ENCODE measurements at regions not wholly inside any gene's neighbourhood (a gene's known extent, or its start where the extent isn't known, plus 50 kb on each side); places are given as distances from the start of the nearest gene placed in this dataset.

DNA sequence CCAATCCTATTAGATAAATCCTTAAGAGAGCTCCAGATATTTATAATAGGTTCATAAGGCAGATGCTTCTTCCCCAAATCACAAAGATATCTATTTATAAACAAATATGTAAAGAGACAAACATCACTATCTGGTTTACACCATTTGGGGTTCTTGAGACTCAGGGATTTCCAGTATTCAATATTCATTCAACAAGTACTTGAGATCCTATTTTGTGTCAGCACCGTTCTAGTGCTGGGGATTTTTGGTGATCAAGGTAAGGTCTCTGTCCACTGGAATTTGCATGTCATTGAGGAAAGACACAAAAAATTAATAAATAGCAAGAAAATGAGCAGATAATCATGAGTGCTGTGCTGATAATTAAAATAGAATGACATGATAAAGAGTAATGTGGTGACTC lies 222.7 kb upstream of the FOXN3 start:
- TF ChIP-seq, protein P1, sequence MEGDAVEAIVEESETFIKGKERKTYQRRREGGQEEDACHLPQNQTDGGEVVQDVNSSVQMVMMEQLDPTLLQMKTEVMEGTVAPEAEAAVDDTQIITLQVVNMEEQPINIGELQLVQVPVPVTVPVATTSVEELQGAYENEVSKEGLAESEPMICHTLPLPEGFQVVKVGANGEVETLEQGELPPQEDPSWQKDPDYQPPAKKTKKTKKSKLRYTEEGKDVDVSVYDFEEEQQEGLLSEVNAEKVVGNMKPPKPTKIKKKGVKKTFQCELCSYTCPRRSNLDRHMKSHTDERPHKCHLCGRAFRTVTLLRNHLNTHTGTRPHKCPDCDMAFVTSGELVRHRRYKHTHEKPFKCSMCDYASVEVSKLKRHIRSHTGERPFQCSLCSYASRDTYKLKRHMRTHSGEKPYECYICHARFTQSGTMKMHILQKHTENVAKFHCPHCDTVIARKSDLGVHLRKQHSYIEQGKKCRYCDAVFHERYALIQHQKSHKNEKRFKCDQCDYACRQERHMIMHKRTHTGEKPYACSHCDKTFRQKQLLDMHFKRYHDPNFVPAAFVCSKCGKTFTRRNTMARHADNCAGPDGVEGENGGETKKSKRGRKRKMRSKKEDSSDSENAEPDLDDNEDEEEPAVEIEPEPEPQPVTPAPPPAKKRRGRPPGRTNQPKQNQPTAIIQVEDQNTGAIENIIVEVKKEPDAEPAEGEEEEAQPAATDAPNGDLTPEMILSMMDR (IDR thresholded peaks at IDR 0.05), result no peak
- no peak for TF ChIP-seq POLR2AphosphoS5 (IDR thresholded peaks at IDR 0.05)
